C4-2B (cell line): ENCODE measurements at regions not wholly inside any gene's neighbourhood (a gene's known extent, or its start where the extent isn't known, plus 50 kb on each side); places are given as distances from the start of the nearest gene placed in this dataset.
"Not testable (repeated sequence)": the region's sequence is repeated elsewhere in the genome, so short reads cannot be mapped to it uniquely, and the experiment has no call there.

Experiments
- ZFX ChIP-seq: fragments of 450-650 bp; IDR thresholded peaks from 2 replicates; pipeline ENCODE4 v1.6.1; 2017
- TF ChIP-seq, protein P1 (sequence below): fragments of 450-650 bp; conservative IDR thresholded peaks from 2 replicates; pipeline ENCODE4 v1.5.1; 2017; ENCODE audit warnings: mild to moderate bottlenecking

DNA sequence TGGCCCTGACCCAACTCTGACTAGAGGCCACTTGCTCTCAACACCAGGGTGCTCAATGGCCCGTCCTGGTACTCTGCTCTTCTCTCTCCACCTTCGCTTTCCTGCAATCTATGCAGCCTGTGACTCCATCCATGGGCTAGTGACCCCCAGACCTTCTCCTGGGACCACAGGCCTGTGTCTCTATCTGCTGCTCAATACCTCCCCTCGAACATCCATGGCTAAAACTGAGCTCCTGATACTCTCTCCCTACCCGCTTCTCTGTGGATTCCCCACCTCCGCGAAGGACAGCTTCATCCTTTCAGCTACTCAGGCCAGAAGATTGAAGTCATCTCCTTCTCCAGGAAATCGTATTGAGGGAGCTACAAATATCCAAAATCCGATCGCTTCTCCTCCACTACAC, 363.4 kb downstream of the OR4F29 start:
- TF ChIP-seq, protein P1, sequence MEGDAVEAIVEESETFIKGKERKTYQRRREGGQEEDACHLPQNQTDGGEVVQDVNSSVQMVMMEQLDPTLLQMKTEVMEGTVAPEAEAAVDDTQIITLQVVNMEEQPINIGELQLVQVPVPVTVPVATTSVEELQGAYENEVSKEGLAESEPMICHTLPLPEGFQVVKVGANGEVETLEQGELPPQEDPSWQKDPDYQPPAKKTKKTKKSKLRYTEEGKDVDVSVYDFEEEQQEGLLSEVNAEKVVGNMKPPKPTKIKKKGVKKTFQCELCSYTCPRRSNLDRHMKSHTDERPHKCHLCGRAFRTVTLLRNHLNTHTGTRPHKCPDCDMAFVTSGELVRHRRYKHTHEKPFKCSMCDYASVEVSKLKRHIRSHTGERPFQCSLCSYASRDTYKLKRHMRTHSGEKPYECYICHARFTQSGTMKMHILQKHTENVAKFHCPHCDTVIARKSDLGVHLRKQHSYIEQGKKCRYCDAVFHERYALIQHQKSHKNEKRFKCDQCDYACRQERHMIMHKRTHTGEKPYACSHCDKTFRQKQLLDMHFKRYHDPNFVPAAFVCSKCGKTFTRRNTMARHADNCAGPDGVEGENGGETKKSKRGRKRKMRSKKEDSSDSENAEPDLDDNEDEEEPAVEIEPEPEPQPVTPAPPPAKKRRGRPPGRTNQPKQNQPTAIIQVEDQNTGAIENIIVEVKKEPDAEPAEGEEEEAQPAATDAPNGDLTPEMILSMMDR, result not testable (repeated sequence)
- TF ChIP-seq ZFX, result not testable (repeated sequence)
